GM06990 (cell line): ENCODE measurements at regions not wholly inside any gene's neighbourhood (a gene's known extent, or its start where the extent isn't known, plus 50 kb on each side); places are given as distances from the start of the nearest gene placed in this dataset.

ENCODE experiments used
- DNase-seq: peaks from one replicate; pipeline ENCODE4 v3.0.0-alpha.2; 2011; ENCODE audit not compliant: insufficient read length; ENCODE audit errors: extremely low read depth
- H3K27me3 ChIP-seq: replicated peaks from 2 replicates; pipeline ENCODE4 v1.6.0; 2011; ENCODE audit warnings: low read length; ENCODE audit not compliant: control insufficient read depth, insufficient read depth
- H3K36me3 ChIP-seq: 2 replicates; pipeline ENCODE4 v1.5.1; 2011; ENCODE audit warnings: low read length; ENCODE audit not compliant: control insufficient read depth, insufficient read depth
- H3K4me3 ChIP-seq: replicated peaks from 2 replicates; pipeline ENCODE4 v1.5.1; 2011; ENCODE audit warnings: low read depth, mild to moderate bottlenecking, control low read depth, low read length
- CTCF ChIP-seq: IDR thresholded peaks from 2 replicates; pipeline ENCODE4 v1.5.1; 2011; ENCODE audit warnings: low read length, control low read depth, mild to moderate bottlenecking, inconsistent platforms; ENCODE audit not compliant: insufficient read depth, poor library complexity, severe bottlenecking

GRCh38 chr2:11962707-11963328 is 216.4 kb downstream of the LPIN1 start:
- Histone ChIP-seq H3K27me3 (no peaks in the 10 kb centered on the region), H3K36me3 (no peaks in the 10 kb centered on the region), H3K4me3 (no peak overlapping the region)
- DNase-seq, result no peak
- TF ChIP-seq CTCF, result no peak

GRCh38 chr2:11963966-11964365 is 217.5 kb downstream of the LPIN1 start:
- Histone ChIP-seq H3K4me3 (no peak overlapping the region), H3K36me3 (no peaks in the 10 kb centered on the region), H3K27me3 (no peaks in the 10 kb centered on the region)
- no peak for DNase-seq
- TF ChIP-seq CTCF, result no peak

- H3K4me3 ChIP-seq, result no peak overlapping the region
- no peak for DNase-seq
- TF ChIP-seq CTCF, result no peak
Observed at GRCh38 chr2:11967946-11968465, 221.6 kb downstream of the LPIN1 start.

GRCh38 chr2:11968521-11968920 is 222.1 kb downstream of the LPIN1 start:
- no peak for TF ChIP-seq CTCF
- Histone ChIP-seq H3K27me3 (no peaks in the 10 kb centered on the region), H3K36me3 (no peaks in the 10 kb centered on the region), H3K4me3 (no peak overlapping the region)
- DNase-seq, result no peak

More at GRCh38 chr2:11967946-11968465, 221.6 kb downstream of the LPIN1 start:
- H3K36me3 ChIP-seq, result no peaks in the 10 kb centered on the region
- H3K27me3 ChIP-seq, result no peaks in the 10 kb centered on the region

- TF ChIP-seq CTCF, result no peak
- H3K4me3 ChIP-seq, result no peak overlapping the region
- no peaks in the 10 kb centered on the region for H3K27me3 ChIP-seq
- no peak for DNase-seq
- no peaks in the 10 kb centered on the region for H3K36me3 ChIP-seq
Observed at GRCh38 chr2:11969774-11970173, 223.3 kb downstream of the LPIN1 start.
